NCI-H2107 treated with DMSO at 0.1 percent for 48 hours (cell line): ENCODE measurements at regions not wholly inside any gene's neighbourhood (a gene's known extent, or its start where the extent isn't known, plus 50 kb on each side); places are given as distances from the start of the nearest gene placed in this dataset.
"Not testable (repeated sequence)": the region's sequence is repeated elsewhere in the genome, so short reads cannot be mapped to it uniquely, and the experiment has no call there.

Experiments
- DNase-seq: peaks from one replicate; lab custom pipeline; 2025; ENCODE audit not compliant: unreplicated experiment; lab: John Stamatoyannopoulos, UW

DNA sequence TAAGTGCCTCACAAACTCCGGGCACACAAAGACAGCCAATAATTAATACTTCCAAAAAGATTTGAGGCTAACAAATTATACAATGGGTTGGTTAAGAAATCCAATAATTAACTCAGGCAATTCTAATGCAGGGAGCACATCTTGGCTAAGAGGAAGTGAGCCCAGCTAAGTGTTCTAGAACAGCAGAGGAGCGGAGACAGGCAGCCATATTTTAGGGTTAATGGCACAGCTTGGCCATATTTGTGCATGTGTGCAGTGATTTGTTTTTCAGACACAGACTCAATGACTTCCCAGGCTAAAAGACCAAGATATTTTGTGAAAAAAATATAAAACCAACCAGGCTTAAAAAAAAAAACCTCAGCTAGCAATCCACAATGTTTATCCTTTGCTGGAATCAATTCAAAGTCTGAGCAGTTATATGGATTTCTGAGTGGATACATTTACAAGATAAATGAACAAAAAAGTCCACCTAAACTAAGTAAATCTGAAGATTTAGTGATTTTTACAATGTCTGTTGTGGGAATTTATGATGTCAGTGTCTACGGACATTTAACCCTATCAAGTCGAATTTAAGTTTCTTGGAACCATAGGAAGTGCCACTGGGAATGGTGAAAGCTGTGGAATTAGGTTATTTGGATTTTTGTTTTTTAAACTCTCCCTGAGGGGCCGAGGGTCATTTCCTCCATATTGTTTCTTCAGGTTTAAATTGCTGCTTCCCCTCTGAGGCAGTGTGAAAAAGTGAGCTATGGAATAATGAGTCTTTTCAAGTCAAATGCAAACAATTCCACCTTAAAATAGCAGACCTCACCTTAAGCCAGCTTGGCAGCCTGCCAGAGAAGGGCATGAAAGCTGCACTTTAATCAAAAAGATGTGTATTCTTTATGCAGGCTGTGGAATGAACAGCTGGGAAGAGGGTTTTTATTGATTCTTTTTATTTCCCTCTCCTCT is 413.7 kb upstream of the TBL1XR1 start:
- DNase-seq = peak; percentile 93

DNA sequence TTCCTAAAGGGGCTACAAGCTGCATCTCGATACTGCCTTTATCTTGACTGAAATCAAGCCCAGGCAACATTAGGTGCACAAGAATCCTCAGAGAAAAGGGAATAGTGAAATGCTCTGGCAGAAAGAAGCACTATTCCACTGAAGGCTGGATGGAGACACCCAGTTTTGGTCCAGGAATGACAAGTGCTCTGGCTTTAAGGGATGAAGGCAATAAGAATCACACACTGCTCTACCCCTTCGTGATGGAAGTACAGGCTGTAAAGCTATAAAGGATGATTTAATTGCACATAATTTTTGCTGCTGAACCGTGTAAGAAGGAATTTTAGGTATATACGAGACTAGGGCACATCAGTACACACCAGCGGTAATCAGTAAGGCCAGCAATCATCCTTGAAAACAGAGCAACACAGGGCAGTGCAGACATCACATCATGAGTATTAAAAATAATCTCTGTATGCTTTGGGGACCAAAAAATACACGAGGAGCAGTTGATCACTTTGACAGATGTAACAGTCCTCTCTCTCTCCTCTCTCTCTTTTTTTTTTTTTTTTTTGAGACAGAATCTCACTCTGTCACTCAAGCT is 414.6 kb upstream of the TBL1XR1 start:
- no peak for DNase-seq

GRCh38 chr3:177613901-177614300 is 416.6 kb upstream of the TBL1XR1 start:
- DNase-seq = no peak

- peak; percentile 96 for DNase-seq
These were observed 417.7 kb upstream of the TBL1XR1 start for GRCh38 chr3:177615015-177615414.

DNA sequence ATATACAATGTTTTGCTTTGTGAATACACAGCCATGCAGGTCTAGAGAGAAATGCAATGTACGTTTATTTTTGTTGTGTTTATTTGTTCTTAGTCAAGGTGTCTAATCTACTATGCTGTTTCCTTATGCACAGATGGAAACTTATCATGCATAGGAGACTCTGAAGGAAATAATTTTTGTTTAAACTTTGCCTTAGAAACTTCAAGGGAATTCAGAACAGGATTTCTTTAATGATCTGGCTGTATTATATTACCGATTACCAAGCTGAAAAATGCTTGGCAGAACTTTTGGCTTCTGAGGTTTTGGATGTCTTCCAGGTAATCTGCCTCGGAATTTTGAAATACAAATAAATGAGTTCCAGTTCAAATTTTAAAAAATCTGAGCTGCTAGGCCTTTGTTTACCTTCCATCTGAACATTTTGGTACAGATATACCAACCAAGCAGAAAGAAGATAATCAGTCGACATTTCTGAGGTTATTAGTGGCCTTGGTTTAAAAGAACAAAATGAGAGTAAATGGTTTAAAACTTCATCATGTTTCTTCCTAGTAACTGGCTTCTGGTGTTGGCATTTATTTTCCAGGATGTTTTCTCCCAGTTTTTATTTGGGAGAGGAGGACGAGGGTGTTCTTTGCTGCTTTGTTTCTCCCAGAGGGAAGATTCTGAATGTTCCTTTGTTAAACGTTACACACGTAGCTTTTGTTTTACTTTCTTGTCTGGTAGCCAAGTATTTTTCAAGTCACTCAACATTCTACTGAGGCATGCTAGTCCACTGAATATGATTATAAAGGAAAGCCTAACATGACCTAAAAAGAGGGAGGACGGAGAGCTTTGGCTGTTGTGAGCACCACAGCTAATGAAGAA is 421.8 kb upstream of the TBL1XR1 start:
- DNase-seq = peak; percentile 41

GRCh38 chr3:177620073-177620472 is 422.8 kb upstream of the TBL1XR1 start:
- DNase-seq = no peak

DNA sequence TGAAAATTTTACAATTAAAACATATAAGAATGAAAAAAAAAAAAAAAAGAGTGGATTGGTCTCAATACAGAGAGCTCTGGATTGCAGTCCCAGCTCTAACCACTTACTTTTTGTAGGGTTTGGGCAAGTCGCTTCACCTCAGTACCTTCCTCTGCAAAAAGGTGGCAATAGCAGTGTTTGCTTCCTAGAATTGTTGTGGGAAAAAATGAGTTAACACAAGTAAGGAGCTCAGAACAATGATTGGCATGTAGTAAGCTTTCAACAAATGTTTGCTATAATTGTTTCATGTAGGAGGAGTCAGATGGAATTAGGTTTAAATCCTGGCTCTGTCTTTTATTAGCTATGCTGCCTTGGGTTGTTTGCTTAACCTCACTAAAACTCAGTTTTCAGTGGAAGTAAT is 425.2 kb upstream of the TBL1XR1 start:
- DNase-seq = no peak

GRCh38 chr3:177622982-177623617 is 425.8 kb upstream of the TBL1XR1 start:
- no peak for DNase-seq

DNA sequence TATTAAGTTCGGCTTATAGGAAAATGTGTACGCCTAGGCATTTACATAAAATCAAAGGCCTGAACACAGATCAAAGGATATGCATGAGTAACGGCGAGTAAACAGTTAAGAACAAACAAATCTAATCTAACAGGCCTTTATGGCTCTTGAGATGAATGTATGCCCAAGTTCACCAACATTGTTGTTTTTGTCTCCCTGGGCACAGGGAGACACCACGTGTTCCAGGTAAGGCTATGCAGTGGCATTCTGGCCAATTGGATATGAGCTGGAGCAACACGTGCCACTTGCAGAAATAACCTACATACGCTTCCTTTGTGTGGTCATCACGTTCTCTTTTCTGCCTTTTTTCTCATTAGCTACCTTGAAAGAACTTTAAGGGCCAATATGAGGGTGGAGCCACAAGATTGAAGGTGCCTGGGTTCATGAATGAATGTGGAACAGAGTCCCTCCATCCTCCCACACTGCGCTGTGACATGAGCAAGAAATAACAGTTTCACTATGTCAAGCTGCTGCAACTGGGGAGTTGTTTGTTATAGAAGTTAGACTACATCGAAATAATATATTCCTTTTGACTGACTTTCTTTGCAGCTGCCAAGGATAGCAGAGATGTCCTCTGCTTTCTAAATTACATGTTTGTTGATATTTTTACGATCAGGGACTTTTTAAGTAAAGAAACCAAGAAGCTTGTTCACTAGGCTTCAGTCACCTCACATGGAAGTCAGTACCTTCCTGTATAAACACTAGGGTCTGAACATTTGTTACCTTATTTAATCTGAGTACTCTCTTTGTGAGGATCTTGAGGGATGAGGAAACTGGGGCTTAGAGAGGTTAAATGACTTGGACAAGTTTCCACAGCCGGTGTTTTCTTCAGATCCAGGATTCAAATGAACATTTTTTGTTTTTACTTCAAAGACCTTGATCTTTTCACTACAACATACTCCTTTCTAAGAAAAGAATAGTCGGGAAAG is 427.5 kb upstream of the TBL1XR1 start:
- DNase-seq = no peak

DNA sequence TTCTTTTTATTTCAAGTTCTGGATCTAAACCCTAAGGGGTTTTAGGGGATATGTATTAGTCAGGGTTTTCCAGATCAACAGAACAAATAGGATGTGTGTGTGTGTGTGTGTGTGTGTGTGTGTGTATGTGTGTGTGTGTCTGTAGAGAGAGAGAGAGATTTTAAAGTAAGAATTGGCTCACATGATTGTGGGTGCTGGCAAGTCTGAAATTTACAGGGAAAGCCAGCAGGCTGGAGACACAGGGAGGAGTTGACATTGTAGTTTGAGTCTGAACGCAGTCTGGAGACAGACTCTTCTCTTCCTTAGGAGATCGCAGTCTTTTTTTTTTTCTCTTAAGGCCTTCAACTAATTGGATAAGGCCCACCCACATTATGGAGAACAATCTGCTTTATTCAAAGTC is 428.8 kb upstream of the TBL1XR1 start:
- DNase-seq = no peak

DNA sequence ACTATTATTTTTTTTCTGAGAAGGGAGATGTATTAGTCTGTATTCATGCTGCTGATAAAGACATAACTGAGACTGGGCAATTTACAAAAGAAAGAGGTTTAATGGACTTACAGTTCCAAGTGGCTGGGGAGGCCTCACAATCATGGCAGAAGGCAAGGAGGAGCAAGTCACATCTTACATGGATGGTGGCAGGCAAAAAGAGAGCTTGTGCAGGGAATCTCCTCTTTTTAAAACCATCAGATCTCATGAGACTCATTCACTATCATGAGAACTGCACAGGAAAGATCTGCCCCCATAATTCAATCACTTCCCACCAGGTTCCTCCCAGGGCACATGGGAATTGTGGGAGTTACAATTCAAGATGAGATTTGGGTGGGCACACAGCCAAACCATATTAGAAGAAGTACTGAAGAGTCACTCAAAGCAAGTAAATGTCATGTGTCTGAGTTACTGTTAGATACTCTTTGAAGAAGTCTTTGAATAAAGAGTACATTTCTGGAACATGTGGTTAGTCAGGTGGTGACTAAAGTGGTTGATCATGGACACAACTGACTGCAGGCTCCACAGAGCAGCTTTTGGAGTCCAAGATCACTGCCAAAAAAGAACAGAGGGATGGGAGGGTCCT is 430.9 kb upstream of the TBL1XR1 start:
- DNase-seq = not testable (repeated sequence)

DNA sequence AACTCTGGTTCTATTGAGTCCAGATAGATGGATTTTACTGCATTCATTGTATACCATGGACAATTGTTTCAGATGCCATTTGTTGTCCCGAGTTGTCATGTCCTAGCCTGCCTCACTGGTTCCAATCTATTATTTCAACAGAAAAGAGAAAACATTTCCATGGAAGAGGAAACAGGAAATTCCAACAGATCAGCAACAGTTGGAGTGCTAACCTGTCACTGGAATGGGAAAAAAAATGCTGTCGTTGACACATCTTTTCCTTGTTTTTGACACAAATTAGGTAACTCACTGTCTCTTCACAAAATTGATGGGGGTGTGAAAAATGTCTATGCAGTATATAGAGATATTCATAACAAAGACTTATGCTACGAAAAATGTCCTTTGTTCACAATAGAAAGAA is 432.0 kb upstream of the TBL1XR1 start:
- DNase-seq = no peak

DNA sequence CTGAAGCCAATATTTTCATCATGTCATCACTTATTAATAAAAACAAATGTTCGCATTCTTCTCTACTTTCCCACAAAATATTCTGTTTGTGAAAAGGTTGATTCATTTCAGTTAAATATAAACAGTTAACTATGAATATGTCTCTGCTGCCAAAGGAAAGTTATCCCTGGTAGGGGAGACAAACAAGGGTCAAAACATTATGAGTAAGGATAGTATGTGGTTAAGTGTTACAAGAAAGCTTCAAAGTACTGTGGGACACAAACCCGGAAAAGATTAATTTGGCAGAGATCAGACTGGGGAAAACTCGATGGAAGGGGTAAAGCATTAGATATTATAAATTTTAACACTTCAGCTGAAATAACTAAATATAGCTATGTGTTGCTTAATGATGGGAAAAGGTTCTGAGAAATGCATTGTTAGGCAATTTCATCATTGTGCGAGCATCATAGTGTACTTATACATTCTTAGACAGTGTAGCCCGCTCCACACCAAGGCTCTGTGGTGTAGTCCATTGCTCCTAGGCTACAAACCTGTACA is 436.5 kb upstream of the TBL1XR1 start:
- no peak for DNase-seq

DNA sequence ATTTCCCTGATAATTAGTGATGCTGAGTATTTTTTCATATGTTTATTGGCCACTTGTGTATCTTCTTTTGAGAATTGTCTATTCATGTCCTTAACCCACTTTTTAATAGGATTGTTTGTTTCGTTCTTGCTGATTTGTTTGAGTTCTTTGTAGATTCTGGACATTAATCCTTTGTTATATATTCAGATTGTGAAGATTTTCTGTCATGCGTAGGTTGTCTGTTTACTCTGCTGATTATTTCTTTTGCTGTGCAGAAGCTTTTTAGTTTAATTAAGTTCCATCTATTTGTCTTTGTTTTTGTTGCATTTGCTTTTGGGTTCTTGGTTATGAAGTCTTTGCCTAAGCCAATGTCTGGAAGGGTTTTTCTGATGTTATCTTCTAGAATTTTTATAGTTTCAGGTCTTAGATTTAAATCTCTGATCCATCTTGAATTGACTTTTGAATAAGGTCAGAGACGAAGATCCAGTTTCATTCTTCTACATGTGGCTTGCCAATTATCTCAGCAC is 438.4 kb upstream of the TBL1XR1 start:
- DNase-seq = not testable (repeated sequence)

DNA sequence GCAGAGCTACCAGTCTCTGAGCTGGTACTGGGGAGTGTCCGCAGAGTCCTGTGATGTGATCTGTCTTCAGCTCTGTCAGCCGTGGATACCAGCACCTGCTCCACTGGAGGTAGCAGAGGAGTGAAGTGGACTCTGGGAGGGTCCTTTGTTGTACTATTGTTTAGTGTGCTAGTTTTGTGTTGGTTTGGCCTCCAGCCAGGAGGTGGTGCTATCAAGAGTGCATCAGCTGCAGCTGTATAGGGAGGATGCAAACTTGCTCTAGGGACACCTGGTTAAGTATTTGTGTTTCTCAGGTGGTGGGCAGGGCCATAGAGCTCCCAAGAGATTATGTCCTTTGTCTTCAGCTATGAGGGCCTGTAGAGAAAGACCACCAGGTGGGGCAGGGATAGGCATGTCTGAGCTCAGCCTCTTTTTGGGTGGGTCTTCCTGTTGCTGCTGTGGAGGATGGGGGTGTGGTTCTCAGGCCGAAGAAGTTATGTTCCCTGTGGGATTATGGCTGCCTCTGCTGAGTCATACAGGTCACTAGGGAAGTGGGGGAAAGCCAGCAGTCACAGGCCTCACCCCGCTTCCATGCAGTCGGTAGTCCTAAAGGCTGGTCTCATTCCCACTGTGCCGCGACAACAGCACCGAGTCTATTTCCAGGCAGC is 443.2 kb upstream of the TBL1XR1 start:
- DNase-seq = peak; percentile 99

- peak; percentile 28 for DNase-seq
These were observed 443.9 kb upstream of the TBL1XR1 start for GRCh38 chr3:177641206-177641605.

DNA sequence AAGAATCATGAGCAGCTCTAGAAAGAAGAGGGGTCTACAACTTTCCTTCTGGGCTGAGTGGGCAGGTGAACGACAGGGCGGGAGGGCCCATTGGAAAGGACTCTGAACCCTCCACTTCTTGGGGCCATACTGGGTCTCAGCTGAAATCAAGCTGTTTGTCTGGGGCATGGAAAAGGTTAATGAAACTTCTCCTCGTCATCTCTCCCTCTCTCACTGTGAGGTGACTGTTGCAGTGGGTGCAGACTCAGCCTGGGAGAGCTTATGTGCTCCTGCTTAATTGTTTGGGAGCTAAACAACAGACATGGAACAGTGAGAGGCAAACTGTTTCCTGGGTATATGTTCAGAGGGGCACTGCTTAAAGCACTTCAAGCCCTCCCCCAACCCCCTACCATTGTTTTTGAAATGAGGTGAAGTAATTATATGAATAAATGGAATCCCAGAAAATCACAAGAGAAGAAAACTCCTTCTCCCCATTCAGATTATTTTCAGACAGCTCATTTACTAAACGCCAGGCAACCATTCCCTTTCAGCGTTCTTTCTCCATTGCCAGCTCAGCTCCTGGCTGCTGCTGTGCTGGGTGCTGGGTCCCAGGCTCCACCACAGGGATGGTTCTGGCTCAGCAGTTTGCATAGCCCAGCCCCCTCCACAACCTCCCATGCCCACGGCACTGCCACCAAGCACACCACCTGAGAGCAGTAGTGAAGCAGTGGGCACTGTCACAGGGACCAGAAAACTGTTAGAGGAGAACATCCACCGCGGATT is 444.9 kb upstream of the TBL1XR1 start:
- peak; percentile 79 for DNase-seq

- no peak for DNase-seq
These were observed 445.5 kb upstream of the TBL1XR1 start for GRCh38 chr3:177642804-177643125.
